ENCODE measurements at regions not wholly inside any gene's neighbourhood (a gene's known extent, or its start where the extent isn't known, plus 50 kb on each side); places are given as distances from the start of the nearest gene placed in this dataset.
"Not testable (repeated sequence)": the region's sequence is repeated elsewhere in the genome, so short reads cannot be mapped to it uniquely, and the experiment has no call there.

DNA sequence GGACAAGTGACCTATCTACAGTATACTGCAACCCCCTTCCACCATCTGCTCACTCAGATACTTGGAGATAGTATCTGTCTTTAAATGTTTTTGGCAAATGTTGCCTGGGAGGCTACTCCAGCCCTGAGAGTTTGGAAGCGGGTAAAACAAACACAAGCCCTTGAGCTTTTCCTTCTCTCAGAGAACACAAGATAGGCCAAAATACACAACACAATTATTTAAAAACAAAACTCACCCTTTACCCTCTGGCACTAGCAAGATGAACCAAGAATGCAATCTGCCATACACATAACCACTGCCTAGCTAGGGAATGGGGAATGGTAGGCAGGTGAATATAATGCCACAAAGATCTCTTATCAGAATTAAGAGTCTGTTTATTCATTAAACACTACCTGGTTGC, 324.7 kb upstream of the FAM47C start:
- DNase-seq: no peak

DNA sequence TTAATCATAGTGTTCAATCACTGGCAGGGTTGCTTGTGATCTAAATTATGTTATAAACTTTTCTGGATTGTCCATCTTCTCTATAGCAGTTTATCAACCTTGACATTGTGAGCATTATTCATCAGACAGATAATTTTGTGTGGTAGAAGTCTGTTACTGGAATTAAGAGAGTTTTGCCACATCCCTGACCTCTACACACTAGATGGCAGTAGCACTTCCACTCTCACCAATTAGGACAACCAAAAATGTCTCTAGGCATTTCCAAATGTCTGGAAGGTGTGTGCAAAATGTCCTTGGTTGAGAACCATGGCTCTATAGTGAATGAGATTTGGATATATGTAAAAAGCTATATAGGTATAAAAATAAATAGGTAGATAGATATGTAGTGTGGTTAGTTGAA, 324.1 kb upstream of the FAM47C start:
- DNase-seq: no peak

DNA sequence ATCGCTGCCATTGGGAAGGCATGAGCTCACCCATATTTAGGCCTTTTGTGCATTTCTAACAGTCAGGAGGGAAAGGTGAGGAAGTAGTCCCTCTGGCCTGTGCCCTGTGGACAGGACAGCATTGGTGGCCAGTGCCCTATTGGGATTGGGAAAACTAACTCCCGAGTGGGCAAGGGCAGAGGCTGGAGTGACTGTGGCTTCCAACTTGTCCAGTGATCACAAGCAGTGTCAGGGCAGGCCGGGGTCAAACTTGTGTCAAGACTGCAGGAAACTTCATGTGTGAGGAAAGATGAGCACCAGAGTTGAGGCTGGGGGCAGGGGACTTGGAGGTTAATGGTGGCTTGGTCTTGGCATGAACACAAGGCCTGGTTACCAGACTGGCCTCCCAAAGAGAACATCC, 286.2 kb upstream of the FAM47C start:
- no peak for DNase-seq

DNA sequence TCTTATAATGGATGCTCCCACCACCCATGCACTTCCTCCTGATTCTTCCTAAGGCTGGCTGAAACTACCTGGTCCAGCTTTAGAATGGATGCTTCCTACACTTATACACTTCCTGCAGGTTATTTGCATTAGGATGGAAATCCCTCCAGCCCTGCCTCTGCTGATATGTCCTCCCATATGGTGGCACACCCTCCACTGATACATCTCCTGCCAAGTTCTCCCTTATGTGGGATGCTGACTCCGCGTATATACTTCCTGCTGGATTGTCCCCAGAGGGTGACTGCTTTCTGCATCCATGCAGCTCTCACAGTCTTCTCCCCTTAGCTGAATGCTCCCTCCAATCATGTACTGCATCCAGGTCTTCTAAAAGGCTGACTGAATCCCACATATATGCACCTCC, 254.6 kb upstream of the FAM47C start:
- no peak for DNase-seq

DNA sequence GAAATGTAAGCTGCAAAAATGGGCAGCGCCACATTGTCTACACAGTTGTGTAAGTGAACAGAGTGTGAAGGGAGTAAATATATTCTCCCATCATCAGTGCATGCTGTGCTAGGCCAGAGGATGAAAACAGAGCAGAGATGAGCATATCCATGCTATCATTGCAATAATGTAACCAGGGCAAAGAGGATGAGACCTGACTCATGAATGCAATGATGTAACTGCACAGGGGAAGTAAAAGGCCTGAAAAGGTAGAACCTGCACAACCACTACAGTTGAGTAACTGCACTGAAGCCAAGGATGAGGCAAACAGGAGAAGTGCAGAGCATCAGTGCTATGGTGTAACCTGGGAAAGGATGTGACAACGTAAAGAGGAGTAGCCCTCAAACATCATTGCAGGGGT, 220.4 kb upstream of the FAM47C start:
- DNase-seq: no peak

DNA sequence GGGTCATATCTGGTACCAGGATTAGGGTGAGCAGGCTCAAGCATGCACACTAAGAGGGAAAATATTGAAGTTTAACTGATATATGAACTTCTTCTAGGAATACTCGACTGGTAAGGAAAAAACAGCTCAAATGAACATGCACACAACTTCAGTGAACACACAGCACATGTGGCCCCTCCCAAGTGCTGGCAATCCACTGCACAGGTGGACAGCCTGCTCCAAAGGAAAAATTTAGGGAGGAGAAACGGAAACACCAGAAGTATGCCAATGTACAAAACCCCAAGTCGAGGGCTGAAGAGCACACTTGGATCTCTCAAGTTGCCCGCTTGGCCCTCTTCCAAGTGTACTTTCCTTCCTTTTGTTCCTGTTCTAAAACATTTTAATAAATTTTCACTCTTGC, 205.0 kb upstream of the FAM47C start:
- no peak for DNase-seq

DNA sequence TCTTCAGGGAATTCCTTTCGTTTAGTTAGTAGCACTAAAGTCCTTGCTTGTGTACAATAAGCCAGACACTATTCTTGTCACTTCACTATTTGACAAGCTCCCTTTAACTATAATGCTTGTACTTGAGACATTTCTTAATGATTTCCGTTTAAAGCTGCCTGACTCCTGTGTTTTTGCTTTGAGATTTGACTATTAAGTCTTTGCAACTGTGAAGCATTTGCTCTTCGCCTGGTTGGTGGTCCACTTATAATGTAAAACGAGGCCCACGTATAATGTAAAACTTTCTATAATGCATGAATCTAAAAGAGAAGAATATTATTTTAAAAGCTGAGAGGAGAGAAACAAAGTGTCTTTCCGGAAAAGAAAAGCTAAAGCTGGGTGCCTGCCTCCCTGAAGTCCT, 204.1 kb upstream of the FAM47C start:
- DNase-seq: no peak

DNA sequence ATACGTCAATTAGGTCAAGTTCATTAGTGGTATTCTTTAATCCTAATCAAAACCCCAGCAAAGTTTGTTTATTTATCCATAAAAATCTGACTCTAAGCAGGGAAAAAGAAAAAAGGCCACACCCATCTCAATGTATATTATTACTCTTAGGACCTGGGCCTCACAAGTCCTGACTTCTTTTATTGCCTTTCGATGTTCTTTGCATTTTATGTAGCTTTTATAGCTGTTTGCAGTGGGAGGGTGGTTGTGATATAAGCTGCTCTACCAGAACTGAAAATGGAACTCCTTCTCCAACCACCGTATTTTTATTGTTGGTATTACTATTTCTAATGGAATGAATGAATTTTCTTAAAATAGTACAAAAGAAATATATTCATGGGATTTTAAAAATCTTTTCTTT, 163.3 kb upstream of the FAM47C start:
- no peak for DNase-seq

DNA sequence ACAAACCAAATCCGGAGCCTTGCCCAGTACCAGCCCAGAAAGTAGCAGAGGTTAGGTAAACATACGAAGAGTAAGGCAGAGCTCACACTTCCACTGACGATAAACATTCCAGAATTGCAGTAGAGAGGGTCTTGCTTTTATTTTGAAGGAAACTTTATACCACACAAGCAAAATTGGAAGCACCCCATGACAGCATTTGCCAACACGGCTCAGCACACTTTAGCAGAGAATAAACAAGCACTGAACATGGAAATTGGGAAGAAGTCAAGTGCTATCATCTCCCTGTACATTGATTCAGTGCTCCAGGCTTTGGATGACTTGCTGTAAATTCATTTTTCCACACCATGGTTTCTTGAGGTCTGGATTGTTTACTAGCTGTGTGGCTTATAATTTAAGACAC, 160.7 kb upstream of the FAM47C start:
- no peak for DNase-seq

DNA sequence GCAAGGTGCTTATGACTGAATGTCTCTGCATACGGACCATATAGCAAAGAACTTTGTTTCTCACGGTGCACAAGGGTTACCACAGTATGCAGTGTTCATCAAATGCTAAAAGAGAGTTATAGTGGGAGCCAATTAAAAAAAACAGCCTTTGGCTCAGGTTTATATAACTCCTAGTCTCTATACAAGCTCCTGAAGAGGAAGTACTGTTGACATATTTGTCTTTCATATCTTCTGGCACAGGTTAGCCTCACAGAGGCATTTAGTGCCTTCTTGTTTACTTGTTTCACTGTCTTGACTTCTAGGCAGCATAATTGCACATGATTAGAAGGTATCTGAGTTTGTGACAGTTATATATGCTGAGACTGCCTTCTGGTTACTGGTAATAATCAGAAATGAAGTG, 158.8 kb upstream of the FAM47C start:
- no peak for DNase-seq

DNA sequence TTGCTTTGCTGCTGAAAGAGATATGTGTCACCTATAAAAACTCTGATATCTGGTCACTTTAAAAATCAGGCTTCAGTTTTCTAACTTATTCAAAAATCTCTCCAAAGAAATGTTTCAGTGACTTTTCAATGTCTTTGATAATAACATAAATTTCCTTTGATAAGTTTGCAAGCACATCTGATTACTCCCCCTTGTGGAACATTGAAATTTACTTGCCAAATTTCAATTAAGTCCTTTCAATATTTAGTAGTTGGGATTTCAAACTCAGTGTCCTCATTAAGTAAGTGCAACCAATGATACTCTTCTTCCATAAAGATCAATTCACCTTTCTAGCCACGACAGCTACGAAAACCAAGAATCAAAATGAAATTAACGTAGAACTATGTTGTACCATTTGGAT, 151.3 kb upstream of the FAM47C start:
- no peak for DNase-seq

DNA sequence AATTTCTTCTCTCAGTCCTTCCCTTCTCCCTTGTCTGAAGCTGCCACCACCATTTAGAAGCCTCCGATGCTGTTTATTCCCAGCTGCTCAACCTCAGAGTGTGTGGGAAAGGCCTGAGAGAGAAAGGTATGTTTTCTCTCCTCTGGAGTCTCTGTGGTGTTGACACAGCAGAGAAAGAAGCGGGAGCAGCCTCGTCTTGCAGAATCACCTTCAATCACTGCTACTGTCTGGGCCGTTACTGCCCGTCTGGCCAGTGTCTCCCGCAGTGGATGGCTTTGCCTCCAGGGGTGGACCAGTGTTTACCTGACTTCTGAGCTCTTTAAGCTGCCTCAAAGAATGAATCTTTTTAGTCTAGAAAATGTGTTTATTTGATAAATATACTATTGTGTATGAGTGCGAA, 148.9 kb upstream of the FAM47C start:
- no peak for DNase-seq

DNA sequence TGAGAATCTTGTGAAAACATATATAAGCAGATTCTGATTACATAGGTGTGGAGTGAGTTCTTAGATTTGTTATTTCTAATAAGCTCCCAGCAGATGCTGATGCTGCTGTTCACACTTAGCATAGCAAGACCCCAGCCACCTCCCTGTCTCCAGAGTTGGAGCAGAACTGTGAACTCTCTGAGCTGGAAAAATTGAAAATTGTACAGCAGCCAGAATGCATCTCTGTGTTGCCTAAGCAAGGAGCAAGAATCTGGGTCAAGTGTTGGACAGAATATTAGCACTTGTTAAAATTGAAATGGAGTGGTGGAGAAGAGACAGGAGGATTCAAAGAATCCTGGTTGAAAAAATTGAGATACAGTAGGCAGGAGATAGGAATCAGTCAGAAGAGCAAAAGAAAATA, 146.6 kb upstream of the FAM47C start:
- no peak for DNase-seq

DNA sequence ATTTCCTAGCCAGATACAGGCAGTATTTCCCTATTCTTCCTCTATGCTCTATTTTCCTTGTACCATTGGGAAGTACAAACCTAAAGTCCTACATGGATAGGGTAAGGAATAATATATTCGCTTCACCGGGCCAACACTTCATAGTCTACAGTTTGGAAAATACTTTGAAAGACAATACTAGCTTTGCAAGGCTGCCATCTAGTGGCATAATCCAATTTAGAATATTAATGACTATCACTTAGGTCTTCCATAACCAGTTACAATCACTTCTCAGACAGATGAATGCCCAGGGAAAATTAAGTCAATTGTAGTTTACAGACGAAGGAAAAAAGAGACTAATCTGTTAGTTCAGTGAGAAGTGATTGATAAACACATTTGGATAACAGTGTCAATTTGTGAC, 141.0 kb upstream of the FAM47C start:
- peak; percentile 1 for DNase-seq

DNA sequence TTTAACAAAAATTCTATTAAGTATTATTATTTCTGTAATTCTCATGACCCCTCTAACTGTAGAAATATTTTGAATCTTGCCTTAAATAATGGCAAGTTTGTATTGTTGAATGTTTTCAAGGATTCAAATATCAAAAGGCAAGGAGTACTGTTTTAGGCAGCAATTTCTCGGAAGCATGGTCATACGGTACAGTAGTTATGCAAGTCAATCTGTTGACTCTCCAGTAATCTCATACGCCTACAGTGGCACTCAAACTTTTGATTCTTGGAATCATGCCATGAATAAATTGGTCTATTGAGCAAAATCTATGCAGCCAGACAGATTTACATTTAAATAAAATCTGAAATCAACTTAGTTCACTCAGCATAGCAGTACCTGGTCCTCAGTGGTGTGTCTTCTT, 139.6 kb upstream of the FAM47C start:
- DNase-seq: no peak

DNA sequence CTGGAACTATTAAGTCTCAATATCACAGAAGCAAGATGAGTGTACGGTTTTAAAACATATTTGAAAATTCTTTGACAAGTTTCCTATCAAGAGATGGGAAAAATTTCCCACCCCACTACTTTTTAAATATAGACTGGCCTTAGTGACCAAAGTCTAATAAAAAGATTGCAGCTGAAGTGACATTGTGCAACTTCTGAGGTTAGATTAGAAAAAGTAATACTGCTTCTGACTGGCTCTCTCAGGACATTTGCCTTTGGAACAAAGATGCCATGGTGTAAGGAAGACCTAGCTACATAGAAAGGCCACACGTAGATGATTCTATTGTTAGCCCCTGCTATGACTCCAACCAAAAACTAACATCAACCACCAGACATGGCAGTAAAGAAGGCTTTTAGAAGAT, 138.7 kb upstream of the FAM47C start:
- no peak for DNase-seq

DNA sequence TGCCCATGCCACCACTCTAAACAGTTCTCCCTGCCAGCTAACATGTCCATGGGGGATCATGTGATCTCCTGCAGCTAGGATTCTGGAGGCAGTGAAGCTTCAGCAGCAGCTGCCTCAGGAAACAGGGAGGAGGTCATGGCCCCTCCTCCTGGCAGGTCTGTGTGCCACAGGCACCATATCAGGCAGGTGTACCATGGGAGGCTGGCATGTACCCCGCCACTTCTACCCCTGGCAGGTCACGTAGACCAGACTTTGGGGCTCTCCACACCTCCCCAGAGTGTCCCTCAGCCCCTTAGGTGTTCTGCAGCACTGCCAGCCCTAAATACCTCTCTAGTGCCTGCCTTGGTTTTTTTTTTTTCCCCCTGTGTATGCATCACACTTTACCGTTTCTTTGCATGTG, 110.5 kb upstream of the FAM47C start:
- DNase-seq: no peak

DNA sequence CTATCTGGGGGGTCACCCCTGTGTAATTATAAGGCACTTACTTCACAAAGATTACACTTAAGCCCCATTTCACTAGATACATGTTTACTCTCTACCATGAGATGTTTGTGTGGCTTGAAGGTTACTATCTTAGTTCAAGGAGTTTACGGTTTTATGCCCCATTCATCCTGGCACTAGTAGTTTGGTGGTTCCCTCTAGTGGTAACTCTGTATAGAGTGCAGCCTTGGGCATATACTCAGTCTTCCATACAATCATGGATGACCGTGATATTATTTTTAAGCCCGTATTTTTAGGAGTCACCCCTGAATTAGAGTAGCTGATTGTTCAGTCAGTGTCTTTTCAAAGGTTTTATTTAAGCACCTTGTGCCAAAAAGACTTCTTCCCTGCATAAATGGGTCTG, 109.9 kb upstream of the FAM47C start:
- DNase-seq: no peak

DNA sequence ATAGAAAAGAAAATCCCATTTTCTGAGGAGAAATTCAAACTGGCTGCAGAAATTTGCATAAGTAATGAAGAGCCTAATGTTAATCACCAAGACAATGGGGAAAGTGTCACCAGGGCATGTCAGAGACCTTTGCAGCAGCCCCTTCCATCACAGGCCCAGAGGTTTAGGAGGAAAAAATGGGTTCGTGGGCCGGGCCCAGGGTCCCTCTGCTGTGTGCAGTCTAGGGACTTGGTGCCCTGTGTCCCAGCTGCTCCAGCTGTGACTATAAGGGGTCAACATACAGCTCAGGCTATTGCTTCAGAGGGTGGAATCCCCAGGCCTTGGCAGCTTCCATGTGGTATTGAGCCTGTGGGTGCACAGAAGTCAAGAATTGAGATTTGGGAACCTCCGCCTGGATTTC, 103.6 kb upstream of the FAM47C start:
- DNase-seq: not testable (repeated sequence)

DNA sequence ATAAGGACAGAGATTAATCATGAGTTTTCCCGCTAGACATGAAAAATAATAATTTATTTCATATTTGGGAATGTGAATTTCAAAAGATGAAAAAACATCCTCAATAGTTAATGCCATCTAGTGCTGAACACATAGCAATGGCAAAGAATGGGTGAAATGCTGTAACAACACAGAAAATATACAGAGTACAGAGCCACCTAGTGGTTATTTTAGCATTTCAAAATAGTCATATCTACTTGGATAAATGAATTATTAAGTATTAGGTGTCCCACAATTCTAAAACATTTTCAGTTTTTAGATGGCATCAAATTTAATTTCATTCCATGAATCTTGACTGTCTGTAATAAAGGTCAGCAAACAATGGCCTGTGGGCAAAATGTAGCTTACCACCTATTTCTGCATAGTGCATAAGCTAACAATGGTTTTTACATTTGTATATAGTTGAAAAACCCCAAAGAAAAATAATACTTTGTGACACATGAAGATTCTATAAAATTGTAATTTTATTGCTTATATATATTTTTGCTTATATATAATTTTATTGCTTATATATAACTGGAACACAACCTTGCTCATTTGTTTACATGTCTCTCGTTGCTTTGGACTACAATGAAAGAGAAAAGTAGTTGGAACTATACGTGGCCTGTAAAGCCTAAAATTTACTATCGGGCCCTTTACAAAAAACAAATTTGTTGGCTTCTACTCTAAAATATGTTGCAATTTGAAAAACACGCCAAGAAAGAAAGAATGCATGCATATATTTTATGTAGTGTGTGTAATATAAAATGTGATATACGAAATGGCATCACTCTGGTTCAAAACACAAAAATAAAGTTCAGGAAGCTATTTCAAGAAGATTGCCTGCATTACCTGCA, 99.1 kb upstream of the FAM47C start:
- DNase-seq: peak; percentile 0

DNA sequence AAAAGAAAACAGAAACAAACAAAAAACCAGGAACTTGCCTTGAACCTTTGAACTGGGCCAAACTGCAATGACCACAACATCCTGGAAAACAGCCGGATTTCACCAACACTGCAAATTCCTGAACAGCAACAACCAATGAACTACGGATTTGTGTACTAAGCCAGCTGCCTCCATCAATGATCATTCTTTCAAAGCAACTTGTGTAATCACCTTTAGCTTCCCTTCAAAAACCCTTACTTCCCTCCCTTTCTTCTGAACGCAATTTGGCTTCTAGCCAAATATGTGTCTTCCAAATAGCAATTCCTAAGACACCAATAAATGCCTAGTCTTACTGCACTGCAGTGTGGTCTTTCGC, 98.5 kb upstream of the FAM47C start:
- DNase-seq: no peak

DNA sequence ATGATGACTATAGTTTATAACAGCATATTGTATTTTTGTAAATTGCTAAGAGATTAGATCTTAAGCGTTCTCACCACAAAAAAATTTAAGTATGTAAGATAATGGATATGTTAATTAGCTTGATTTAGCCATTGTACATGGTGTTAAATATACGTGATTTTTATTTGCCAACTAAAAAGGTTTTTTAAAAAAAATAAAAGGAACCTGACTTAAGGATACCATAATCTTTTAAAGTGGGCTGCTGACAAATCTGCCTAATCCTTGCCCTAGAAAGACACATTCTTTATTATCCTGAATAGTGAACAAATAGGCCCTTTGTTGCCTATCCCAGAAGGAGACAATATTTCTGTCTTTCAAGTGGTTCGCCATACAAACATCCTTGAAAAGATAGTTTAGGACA, 94.6 kb upstream of the FAM47C start:
- DNase-seq: no peak

DNA sequence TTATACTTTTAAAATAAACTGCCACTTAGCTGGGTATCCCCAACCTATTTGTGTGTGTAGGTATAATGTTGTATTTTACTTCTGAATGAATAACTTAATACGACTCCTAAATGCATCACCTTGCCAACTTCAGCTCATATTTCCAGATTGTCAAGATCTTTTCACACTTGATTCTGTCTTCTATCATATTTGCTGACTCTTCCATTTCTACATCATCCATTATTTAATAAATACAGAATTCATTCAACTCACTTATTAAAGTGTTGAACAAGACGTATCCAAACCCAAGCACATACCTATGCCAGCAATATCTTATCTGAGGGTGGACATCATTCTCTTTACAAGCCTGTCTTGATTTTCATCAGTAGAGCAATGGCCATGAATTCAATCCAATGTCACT, 91.2 kb upstream of the FAM47C start:
- DNase-seq: no peak

DNA sequence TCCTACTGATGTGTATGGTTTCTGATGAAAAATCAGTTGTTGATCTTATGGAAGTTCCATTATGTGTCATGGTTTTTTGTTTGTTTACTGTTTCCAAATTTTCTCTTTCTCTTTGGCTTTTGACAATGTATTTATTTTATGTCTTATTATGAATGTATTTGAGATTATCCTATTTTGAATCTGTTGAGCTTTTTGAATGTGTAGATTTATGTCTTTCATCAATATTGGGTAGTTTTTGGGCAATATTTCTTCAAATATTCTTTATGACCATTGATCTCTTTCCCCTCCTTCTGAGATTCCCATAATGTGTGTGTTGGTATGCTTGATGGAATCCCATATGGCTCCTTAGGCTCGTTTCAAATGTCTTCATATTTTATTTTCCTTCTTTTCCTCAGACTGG, 80.5 kb upstream of the FAM47C start:
- no peak for DNase-seq

DNA sequence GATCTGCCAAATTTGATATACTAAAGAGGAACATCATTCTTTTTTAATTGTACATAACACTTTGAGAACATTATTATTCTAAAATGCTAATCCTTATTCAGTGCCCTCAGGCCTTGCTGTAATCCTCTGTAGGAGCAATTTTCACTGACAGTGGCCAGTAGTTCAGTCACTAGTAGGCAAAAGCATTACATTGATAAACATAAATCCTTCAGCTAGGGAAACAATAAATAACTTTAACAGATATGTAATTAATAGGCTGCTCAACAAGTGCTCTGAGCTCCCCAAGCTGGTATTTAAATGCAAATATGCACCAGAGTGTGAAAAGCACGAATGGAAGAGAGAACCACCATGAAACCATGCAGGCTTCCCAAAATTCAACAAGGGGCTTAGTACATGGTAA, 77.7 kb upstream of the FAM47C start:
- DNase-seq: no peak

DNA sequence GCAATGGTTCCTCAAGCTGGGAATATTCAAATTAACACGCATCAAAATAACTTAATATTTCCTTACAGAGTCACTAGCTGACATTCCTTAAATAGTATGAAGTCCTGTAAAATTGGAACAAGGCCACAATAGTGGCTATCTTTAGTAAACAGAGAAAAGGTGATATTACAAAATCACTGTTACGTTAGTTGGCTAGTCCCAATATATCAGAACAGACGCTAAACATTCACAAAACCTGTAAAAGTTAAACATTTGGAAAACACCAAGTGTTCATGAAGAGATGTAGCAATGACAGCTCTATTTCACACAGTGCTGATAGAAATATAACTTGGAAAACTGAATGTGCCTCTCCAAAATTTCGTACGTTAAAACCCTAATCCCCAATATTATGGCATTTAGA, 61.0 kb upstream of the FAM47C start:
- no peak for DNase-seq
